CD14-positive monocyte (primary cell): ENCODE measurements at regions not wholly inside any gene's neighbourhood (a gene's known extent, or its start where the extent isn't known, plus 50 kb on each side); places are given as distances from the start of the nearest gene placed in this dataset.
A peak's percentile ranks its signal among the peaks of the same experiment; 100 is the strongest.

Experiments
- DNase-seq, 3 donors: peaks; one replicate each; pipeline ENCODE4 v3.0.0-alpha.2; 2011 to 2022
- H2AFZ ChIP-seq: 2 replicates; pipeline ENCODE4 v1.6.0; 2012; ENCODE audit warnings: mild to moderate bottlenecking, low read depth, low read length, inconsistent platforms; ENCODE audit not compliant: insufficient read depth, poor library complexity, severe bottlenecking
- H3K27ac ChIP-seq, 2 donors: 1 replicate in 1 of 2; 2 replicates in 1 of 2; pipeline ENCODE4 v1.5.1; 2012 to 2013; ENCODE audit warnings: low read length in 2 of 2, control low read depth in 1 of 2, inconsistent platforms in 1 of 2, low read depth in 1 of 2, mild to moderate bottlenecking in 1 of 2
- H3K27me3 ChIP-seq, 2 donors: one replicate each; pipeline versions ENCODE4 v1.6.0 to v1.6.1; 2011 to 2013; ENCODE audit warnings: low read length in 2 of 2; ENCODE audit not compliant: control insufficient read depth in 2 of 2, insufficient read depth in 2 of 2
- H3K36me3 ChIP-seq, 2 donors: replicated peaks in 1 of 2; 1 replicate in 1 of 2; 2 replicates in 1 of 2; pipeline versions ENCODE4 v1.5.1 to v1.6.1; 2012 to 2013; ENCODE audit warnings: low read length in 2 of 2, control low read depth in 1 of 2, inconsistent platforms in 1 of 2, mild to moderate bottlenecking in 1 of 2; ENCODE audit not compliant: insufficient read depth in 2 of 2, control insufficient read depth in 1 of 2
- H3K4me1 ChIP-seq, 2 donors: 1 replicate in 1 of 2; 2 replicates in 1 of 2; pipeline versions ENCODE4 v1.5.1 to v1.6.1; 2012 to 2013; ENCODE audit warnings: low read length in 2 of 2, control low read depth in 1 of 2, inconsistent platforms in 1 of 2, mild to moderate bottlenecking in 1 of 2, moderate library complexity in 1 of 2; ENCODE audit not compliant: insufficient read depth in 2 of 2, control insufficient read depth in 1 of 2
- H3K4me2 ChIP-seq: replicated peaks from 2 replicates; pipeline ENCODE3; 2012; ENCODE audit warnings: low read length, moderate library complexity, mild to moderate bottlenecking; ENCODE audit not compliant: poor library complexity, severe bottlenecking; ENCODE audit errors: extremely low read depth
- H3K4me3 ChIP-seq, 3 experiments: fragments of 200-600 bp in 1 of 3; sonication (generic) in 1 of 3; replicated peaks in 1 of 3; 1 replicate in 2 of 3; 2 replicates in 1 of 3; pipeline ENCODE4 v1.5.1; 2011 to 2013; ENCODE audit warnings: low read length in 3 of 3, mild to moderate bottlenecking in 3 of 3, control low read depth in 2 of 3, low read depth in 2 of 3, inconsistent platforms in 1 of 3, moderate library complexity in 1 of 3
- H3K79me2 ChIP-seq: 2 replicates; pipeline ENCODE4 v1.6.0; 2012; ENCODE audit warnings: mild to moderate bottlenecking, control low read depth, inconsistent platforms, low read length, moderate library complexity; ENCODE audit not compliant: insufficient read depth
- H3K9ac ChIP-seq: 2 replicates; pipeline ENCODE4 v1.6.0; 2017; ENCODE audit warnings: low read length, mild to moderate bottlenecking; ENCODE audit not compliant: insufficient read depth, poor library complexity, severe bottlenecking
- H3K9me3 ChIP-seq, 2 donors: replicated peaks in 1 of 2; 1 replicate in 1 of 2; 2 replicates in 1 of 2; pipeline versions ENCODE4 v1.5.1 to v1.6.1; 2012 to 2013; ENCODE audit warnings: low read length in 2 of 2, control low read depth in 1 of 2; ENCODE audit not compliant: control insufficient read depth in 1 of 2, insufficient read depth in 1 of 2
- H4K20me1 ChIP-seq: 2 replicates; pipeline ENCODE4 v1.6.0; 2012; ENCODE audit warnings: mild to moderate bottlenecking, low read length, control low read depth, moderate library complexity; ENCODE audit not compliant: insufficient read depth
- H3K27ac Mint-ChIP-seq, 7 donors: one replicate each; pipeline ENCODE4 v1.8.0; 2020; ENCODE audit warnings: mild to moderate bottlenecking in 7 of 7, mixed read lengths in 7 of 7, moderate library complexity in 6 of 7, inconsistent platforms in 2 of 7
- H3K27me3 Mint-ChIP-seq, 3 donors: one replicate each; pipeline ENCODE4 v1.8.0; 2021 to 2022; ENCODE audit warnings: low read depth in 3 of 3, mild to moderate bottlenecking in 3 of 3, mixed read lengths in 3 of 3, moderate library complexity in 3 of 3, inconsistent platforms in 1 of 3
- H3K36me3 Mint-ChIP-seq, 2 donors: one replicate each; pipeline ENCODE4 v1.8.0; 2020; ENCODE audit warnings: mixed read lengths in 2 of 2, inconsistent platforms in 1 of 2, mild to moderate bottlenecking in 1 of 2
- H3K4me1 Mint-ChIP-seq: one replicate; pipeline ENCODE4 v1.8.0; 2020; ENCODE audit warnings: mild to moderate bottlenecking, mixed read lengths
- H3K4me3 Mint-ChIP-seq, 2 donors: one replicate each; pipeline ENCODE4 v1.8.0; 2020; ENCODE audit warnings: mild to moderate bottlenecking in 2 of 2, mixed read lengths in 2 of 2, moderate library complexity in 1 of 2
- H3K9me3 Mint-ChIP-seq, 7 donors: one replicate each; pipeline ENCODE4 v1.8.0; 2020 to 2022; ENCODE audit warnings: mixed read lengths in 7 of 7, mild to moderate bottlenecking in 6 of 7, moderate library complexity in 6 of 7, inconsistent platforms in 2 of 7
- CTCF ChIP-seq: fragments of 200-600 bp; IDR thresholded peaks from one replicate; pipeline ENCODE4 v1.8.0; 2022; ENCODE audit warnings: antibody characterized with exemption, mild to moderate bottlenecking
- WGBS: methylation state at CpG from one replicate; pipeline ENCODE4 v1.1.5; 2013; ENCODE audit warnings: missing lambda C conversion rate; ENCODE audit not compliant: insufficient coverage; 5-methylcytosine and 5-hydroxymethylcytosine counted together
- intact Hi-C, 2 donors: fragments of 100-400 bp; cut with micrococcal nuclease; formaldehyde crosslinking; loops; one replicate each; pipeline versions ENCODE4 v1.15.0 to v1.15.1; 2023

GRCh38 chr10:114735946-114736345 lies 77.9 kb upstream of the ABLIM1 start:
- Histone ChIP-seq H3K27me3 (no peaks in the 10 kb centered on the region), H3K36me3 (no peaks in the 10 kb centered on the region), H3K27ac (no peak overlapping the region), H3K4me2 (no peak overlapping the region), H3K4me1 (no peaks in the 10 kb centered on the region), H4K20me1 (no peaks in the 10 kb centered on the region), H3K9ac (no peak overlapping the region), H2AFZ (no peak overlapping the region), H3K9me3 (no peaks in the 10 kb centered on the region), H3K79me2 (no peaks in the 10 kb centered on the region), H3K4me3 (no peak overlapping the region)
- TF ChIP-seq CTCF = no peak
- DNase-seq = no peak
- Mint-ChIP-seq H3K36me3 (no peaks in the 10 kb centered on the region), H3K27ac (no peak overlapping the region), H3K4me1 (no peaks in the 10 kb centered on the region), H3K9me3 (peaks cover 0 to 4% (median 0%) of the 10 kb centered on the region in 7 donors), H3K4me3 (no peak overlapping the region), H3K27me3 (peaks cover 0 to 1% (median 0%) of the 10 kb centered on the region in 3 donors)
- intact Hi-C loops = no loop called here

GRCh38 chr10:114743521-114744231 lies 77.9 kb upstream of the FHIP2A start:
- Histone ChIP-seq H3K4me3 (no peak overlapping the region), H4K20me1 (no peaks in the 10 kb centered on the region), H3K27me3 (no peaks in the 10 kb centered on the region), H3K4me2 (no peak overlapping the region), H3K27ac (no peak overlapping the region), H3K79me2 (no peaks in the 10 kb centered on the region), H3K9me3 (no peaks in the 10 kb centered on the region), H3K4me1 (peaks cover 13 to 15% of the 10 kb centered on the region in 2 donors), H3K9ac (no peak overlapping the region), H3K36me3 (no peaks in the 10 kb centered on the region), H2AFZ (no peak overlapping the region)
- Mint-ChIP-seq H3K36me3 (no peaks in the 10 kb centered on the region), H3K9me3 (no peaks in the 10 kb centered on the region), H3K4me3 (peak overlapping the region in 1 of 2 donors; percentile 3), H3K27me3 (peaks cover under 1 to 5% (median 3%) of the 10 kb centered on the region in 3 donors), H3K4me1 (peaks cover 23% of the 10 kb centered on the region), H3K27ac (peak overlapping the region in 2 of 7 donors; percentile 20 to 26)
- no peak for TF ChIP-seq CTCF
- intact Hi-C loops = no loop called here
- WGBS = 80% methylated on average over 3 of the region's 6 CpGs
- DNase-seq = no peak
